H1 (cell line): ENCODE measurements at regions not wholly inside any gene's neighbourhood (a gene's known extent, or its start where the extent isn't known, plus 50 kb on each side); places are given as distances from the start of the nearest gene placed in this dataset.
"Not testable (repeated sequence)": the region's sequence is repeated elsewhere in the genome, so short reads cannot be mapped to it uniquely, and the experiment has no call there.

Experiments used
- CTCF ChIA-PET: fragments of 300-600 bp; sonication (Branson Sonifier 250); formaldehyde crosslinking; loops from one replicate; lab custom pipeline; 2021; ENCODE audit not compliant: partially characterized antibody; lab: Charles Lee
- POLR2A ChIA-PET: fragments of 300-600 bp; sonication (Branson Sonifier 250); formaldehyde crosslinking; loops from one replicate; lab custom pipeline; 2021; ENCODE audit warnings: inconsistent platforms; ENCODE audit not compliant: partially characterized antibody; lab: Charles Lee
- DNase-seq, 2 experiments: peaks; one replicate each; pipeline versions ENCODE4 v3.0.0 to v3.0.0-alpha.2; 2010 to 2022; ENCODE audit warnings: low spot score in 2 of 2, low read depth in 1 of 2, mixed read lengths in 1 of 2
- FAIRE-seq: peaks from 2 replicates; lab custom pipeline; 2011; peaks lifted over from hg19 to GRCh38; lab: Jason Lieb, UNC
- H2AFZ ChIP-seq: 2 replicates; pipeline ENCODE4 v1.8.1; 2012; ENCODE audit warnings: low read length, inconsistent platforms
- H2AK5ac ChIP-seq: 2 replicates; pipeline ENCODE4 v1.6.1; 2013; ENCODE audit warnings: low read depth, low read length
- H2BK120ac ChIP-seq: replicated peaks from 2 replicates; pipeline ENCODE3; 2013; ENCODE audit warnings: low read depth, low read length, inconsistent platforms
- H2BK12ac ChIP-seq: 2 replicates; pipeline ENCODE4 v1.6.1; 2013; ENCODE audit warnings: low read depth, low read length
- H2BK15ac ChIP-seq: 2 replicates; pipeline ENCODE4 v1.6.1; 2013; ENCODE audit warnings: low read length
- H2BK20ac ChIP-seq: 2 replicates; pipeline ENCODE4 v1.6.1; 2013; ENCODE audit warnings: low read length
- H2BK5ac ChIP-seq: 2 replicates; pipeline ENCODE4 v1.6.1; 2013; ENCODE audit warnings: low read depth, low read length
- H3K14ac ChIP-seq: 2 replicates; pipeline ENCODE4 v1.6.1; 2013; ENCODE audit warnings: inconsistent platforms; ENCODE audit not compliant: insufficient read length
- H3K18ac ChIP-seq: 2 replicates; pipeline ENCODE4 v1.6.1; 2013; ENCODE audit warnings: low read length; ENCODE audit errors: extremely low read depth
- H3K23ac ChIP-seq: 2 replicates; pipeline ENCODE4 v1.6.1; 2013; ENCODE audit warnings: inconsistent platforms; ENCODE audit not compliant: insufficient read length
- H3K23me2 ChIP-seq: 2 replicates; pipeline ENCODE4 v1.6.1; 2013; ENCODE audit warnings: low read depth, low read length
- H3K27ac ChIP-seq: 2 replicates; pipeline ENCODE4 v1.6.1; 2011; ENCODE audit warnings: low read depth, low read length, inconsistent platforms
- H3K27me3 ChIP-seq, 4 experiments: replicated peaks in 1 of 4; 1 replicate in 1 of 4; 2 replicates in 3 of 4; pipeline versions ENCODE4 v1.6.1 to v1.8.1; 2011 to 2013; ENCODE audit warnings: low read length in 3 of 4, mild to moderate bottlenecking in 3 of 4, inconsistent platforms in 2 of 4, mixed read lengths in 2 of 4, moderate library complexity in 1 of 4; ENCODE audit not compliant: control insufficient read depth in 3 of 4, insufficient read depth in 3 of 4; ENCODE audit errors: extremely low read depth in 1 of 4
- H3K36me3 ChIP-seq, 4 experiments: 2 replicates each; pipeline versions ENCODE4 v1.6.1 to v1.8.1; 2011 to 2013; ENCODE audit warnings: mild to moderate bottlenecking in 4 of 4, low read length in 3 of 4, moderate library complexity in 2 of 4, control low read depth in 1 of 4, inconsistent platforms in 1 of 4; ENCODE audit not compliant: insufficient read depth in 4 of 4, control insufficient read depth in 2 of 4
- H3K4ac ChIP-seq: replicated peaks from 2 replicates; pipeline ENCODE3; 2013; ENCODE audit warnings: low read length, low read depth, mixed read lengths, inconsistent platforms; ENCODE audit not compliant: insufficient read length
- H3K4me1 ChIP-seq, 4 experiments: replicated peaks in 1 of 4; 1 replicate in 1 of 4; 2 replicates in 3 of 4; pipeline versions ENCODE4 v1.6.1 to v1.8.1; 2011 to 2013; ENCODE audit warnings: low read length in 3 of 4, inconsistent platforms in 2 of 4, mixed read lengths in 1 of 4; ENCODE audit not compliant: insufficient read depth in 4 of 4, control insufficient read depth in 3 of 4
- H3K4me2 ChIP-seq, 2 experiments: 2 replicates each; pipeline versions ENCODE4 v1.6.1 to v1.8.1; 2011 to 2013; ENCODE audit warnings: low read depth in 2 of 2, low read length in 2 of 2, control low read depth in 1 of 2, inconsistent platforms in 1 of 2, mild to moderate bottlenecking in 1 of 2; ENCODE audit not compliant: insufficient read depth in 1 of 2
- H3K4me3 ChIP-seq, 4 experiments: fragments of 200-600, 300-600 bp in 1 of 4; sonication (generic), shearing (Covaris generic), sonication (Bioruptor Twin) in 1 of 4; 2 replicates each; pipeline versions ENCODE4 v1.5.1 to v1.8.1; 2011 to 2016; ENCODE audit warnings: low read length in 4 of 4, low read depth in 3 of 4, control low read depth in 2 of 4, inconsistent platforms in 2 of 4, mild to moderate bottlenecking in 2 of 4, mixed read lengths in 1 of 4, moderate library complexity in 1 of 4; ENCODE audit not compliant: insufficient read depth in 2 of 4; ENCODE audit errors: extremely low read depth in 1 of 4
- H3K56ac ChIP-seq: replicated peaks from 2 replicates; pipeline ENCODE3; 2013; ENCODE audit warnings: low read depth, mild to moderate bottlenecking, mixed read lengths, low read length, inconsistent platforms; ENCODE audit not compliant: insufficient read length
- H3K79me1 ChIP-seq: 2 replicates; pipeline ENCODE4 v1.6.1; 2013; ENCODE audit warnings: low read depth, low read length, control low read depth
- H3K79me2 ChIP-seq, 2 experiments: 2 replicates each; pipeline versions ENCODE4 v1.6.1 to v1.8.1; 2012 to 2013; ENCODE audit warnings: low read length in 2 of 2, mild to moderate bottlenecking in 2 of 2, inconsistent platforms in 1 of 2; ENCODE audit not compliant: insufficient read depth in 2 of 2, control insufficient read depth in 1 of 2
- H3K9ac ChIP-seq, 4 experiments: replicated peaks in 1 of 4; 1 replicate in 1 of 4; 2 replicates in 3 of 4; pipeline versions ENCODE4 v1.6.1 to v1.8.1; 2011 to 2013; ENCODE audit warnings: low read depth in 3 of 4, low read length in 3 of 4, control low read depth in 2 of 4, mild to moderate bottlenecking in 2 of 4, moderate library complexity in 2 of 4, inconsistent platforms in 1 of 4; ENCODE audit errors: extremely low read depth in 1 of 4
- H3K9me3 ChIP-seq, 2 experiments: 2 replicates each; pipeline versions ENCODE4 v1.6.1 to v1.8.1; 2012 to 2013; ENCODE audit warnings: mild to moderate bottlenecking in 2 of 2, moderate library complexity in 2 of 2, control low read depth in 1 of 2, inconsistent platforms in 1 of 2, low read depth in 1 of 2, low read length in 1 of 2, mixed read lengths in 1 of 2; ENCODE audit not compliant: insufficient read depth in 2 of 2
- H4K20me1 ChIP-seq, 2 experiments: replicated peaks in 1 of 2; 2 replicates each; pipeline versions ENCODE3 to v1.8.1; 2011 to 2013; ENCODE audit warnings: inconsistent platforms in 2 of 2, low read length in 2 of 2, mild to moderate bottlenecking in 1 of 2; ENCODE audit not compliant: insufficient read depth in 2 of 2, control insufficient read depth in 1 of 2
- H4K5ac ChIP-seq: 2 replicates; pipeline ENCODE4 v1.6.1; 2013; ENCODE audit warnings: low read length, low read depth, mixed read lengths, inconsistent platforms; ENCODE audit not compliant: insufficient read length
- H4K8ac ChIP-seq: 2 replicates; pipeline ENCODE4 v1.8.0; 2013; ENCODE audit warnings: mild to moderate bottlenecking, moderate library complexity, low read length, inconsistent platforms; ENCODE audit not compliant: insufficient read depth; ENCODE audit errors: extremely low read depth
- H4K91ac ChIP-seq: replicated peaks from 2 replicates; pipeline ENCODE3; 2013; ENCODE audit warnings: low read length, mixed read lengths, inconsistent platforms; ENCODE audit not compliant: insufficient read length
- WGBS, 2 experiments: shearing (Covaris generic) in 1 of 2; methylation state at CpG; one replicate each; pipeline versions ENCODE4 v1.1.6 to v1.1.7; 2013 to 2015; ENCODE audit warnings: low lambda C conversion rate in 2 of 2, mixed read lengths in 2 of 2, inconsistent platforms in 1 of 2, low coverage in 1 of 2, missing lambda C conversion rate in 1 of 2; ENCODE audit not compliant: insufficient replicate concordance in 2 of 2, insufficient coverage in 1 of 2, insufficient read length in 1 of 2; ENCODE audit errors: extremely low coverage in 1 of 2, missing lambda C conversion rate in 1 of 2; 5-methylcytosine and 5-hydroxymethylcytosine counted together

DNA sequence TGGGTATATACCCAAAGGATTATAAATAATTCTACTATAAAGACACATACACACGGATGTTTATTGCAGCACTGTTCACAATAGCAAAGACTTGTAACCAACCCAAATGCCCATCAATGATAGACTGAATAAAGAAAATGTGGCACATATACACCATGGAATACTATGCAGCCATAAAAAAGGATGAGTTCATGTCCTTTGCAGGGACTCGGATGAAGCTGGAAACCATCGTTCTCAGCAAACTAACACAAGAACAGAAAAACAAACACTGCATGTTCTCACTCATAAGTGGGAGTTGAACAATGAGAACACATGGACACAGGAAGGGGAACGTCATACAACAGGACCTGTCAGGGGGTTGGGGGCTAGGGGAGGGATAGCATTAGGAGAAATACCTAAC lies 64.8 kb upstream of the SLC8A3 start:
- H3K4me3 ChIP-seq, H3K23me2 ChIP-seq, H3K27me3 ChIP-seq, H4K20me1 ChIP-seq, POLR2A ChIA-PET, H2BK120ac ChIP-seq, H3K14ac ChIP-seq, H3K79me1 ChIP-seq, H4K91ac ChIP-seq, H3K9me3 ChIP-seq, CTCF ChIA-PET, H3K23ac ChIP-seq, FAIRE-seq, H3K36me3 ChIP-seq, DNase-seq, H2BK20ac ChIP-seq, H3K4me1 ChIP-seq, H3K4me2 ChIP-seq, H2AFZ ChIP-seq, H3K79me2 ChIP-seq, H2BK12ac ChIP-seq, H3K9ac ChIP-seq, H2BK15ac ChIP-seq, H4K8ac ChIP-seq, H3K27ac ChIP-seq, H3K4ac ChIP-seq, H3K18ac ChIP-seq, H2BK5ac ChIP-seq, H4K5ac ChIP-seq, H2AK5ac ChIP-seq, H3K56ac ChIP-seq: not testable (repeated sequence)
- WGBS, 2 experiments = 89% methylated on average over 4 of the region's 4 CpGs; no CpG with 5 or more reads in 1 of the 2 experiments
